ENCODE measurements at regions not wholly inside any gene's neighbourhood (a gene's known extent, or its start where the extent isn't known, plus 50 kb on each side); places are given as distances from the start of the nearest gene placed in this dataset.

DNA sequence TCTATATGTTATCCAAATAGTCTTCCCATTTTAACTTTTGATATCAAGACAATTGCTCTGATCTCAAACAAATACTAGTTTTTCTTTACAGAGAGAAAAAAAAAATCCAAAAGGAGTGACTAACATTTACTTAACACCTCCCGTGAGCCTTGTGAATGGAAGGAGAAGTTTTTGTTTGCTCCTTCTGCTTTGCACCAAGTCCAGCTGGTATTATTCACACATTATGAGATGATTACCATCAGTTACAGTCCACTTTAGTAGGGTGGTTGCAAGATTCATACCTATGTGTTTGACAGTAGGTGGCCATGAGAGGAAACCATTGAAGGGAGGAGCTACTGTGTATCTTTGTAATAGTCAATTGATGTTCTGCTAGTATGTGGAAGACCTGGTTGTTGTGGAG, 443.4 kb upstream of the ZP4 start:
- Histone ChIP-seq H3K36me3 (ENCODE audit: control insufficient read depth in 2 of 2, insufficient read depth in 1 of 2, low read length in 2 of 2) (no peaks in the 10 kb centered on the region), H3K9me3 (ENCODE audit: control insufficient read depth, insufficient read depth, low read depth, low read length) (no peaks in the 10 kb centered on the region), H3K27ac (ENCODE audit: extremely low read depth, low read depth, low read length) (no peak overlapping the region), H3K4me3 (ENCODE audit: low read depth, low read length) (no peak overlapping the region), H3K4me1 (ENCODE audit: control insufficient read depth, insufficient read depth, low read length) (no peaks in the 10 kb centered on the region)
- CTCF ChIA-PET, result interaction anchor here (0.7 kb wide), 1 partner anchor 1762 kb away, joined by 3 read pairs; no protein-coding TSS in a partner anchor
- TF ChIP-seq, protein P1, sequence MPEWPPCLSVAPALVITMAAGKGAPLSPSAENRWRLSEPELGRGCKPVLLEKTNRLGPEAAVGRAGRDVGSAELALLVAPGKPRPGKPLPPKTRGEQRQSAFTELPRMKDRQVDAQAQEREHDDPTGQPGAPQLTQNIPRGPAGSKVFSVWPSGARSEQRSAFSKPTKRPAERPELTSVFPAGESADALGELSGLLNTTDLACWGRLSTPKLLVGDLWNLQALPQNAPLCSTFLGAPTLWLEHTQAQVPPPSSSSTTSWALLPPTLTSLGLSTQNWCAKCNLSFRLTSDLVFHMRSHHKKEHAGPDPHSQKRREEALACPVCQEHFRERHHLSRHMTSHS (tag by site-specific recombination; IDR thresholded peaks at IDR 0.05), result no peak
- TF ChIP-seq ZNF621 (tag by site-specific recombination; IDR thresholded peaks at IDR 0.05) (no peak), ZNF654 (tag by site-specific recombination; IDR thresholded peaks at IDR 0.05; ENCODE audit: low read depth) (no peak), ZNF660 (tag by site-specific recombination; IDR thresholded peaks at IDR 0.05) (no peak), ZNF529 (tag by site-specific recombination; IDR thresholded peaks at IDR 0.05; ENCODE audit: insufficient replicate concordance) (no peak), ZNF140 (tag by site-specific recombination; IDR thresholded peaks at IDR 0.05) (no peak), ZNF184 (tag by site-specific recombination; IDR thresholded peaks at IDR 0.05) (no peak)
- TF ChIP-seq, protein P2, sequence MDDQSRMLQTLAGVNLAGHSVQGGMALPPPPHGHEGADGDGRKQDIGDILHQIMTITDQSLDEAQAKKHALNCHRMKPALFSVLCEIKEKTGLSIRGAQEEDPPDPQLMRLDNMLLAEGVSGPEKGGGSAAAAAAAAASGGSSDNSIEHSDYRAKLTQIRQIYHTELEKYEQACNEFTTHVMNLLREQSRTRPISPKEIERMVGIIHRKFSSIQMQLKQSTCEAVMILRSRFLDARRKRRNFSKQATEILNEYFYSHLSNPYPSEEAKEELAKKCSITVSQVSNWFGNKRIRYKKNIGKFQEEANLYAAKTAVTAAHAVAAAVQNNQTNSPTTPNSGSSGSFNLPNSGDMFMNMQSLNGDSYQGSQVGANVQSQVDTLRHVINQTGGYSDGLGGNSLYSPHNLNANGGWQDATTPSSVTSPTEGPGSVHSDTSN (CRISPR knock-in tag; IDR thresholded peaks at IDR 0.05), result no peak
- TF ChIP-seq, protein P3, sequence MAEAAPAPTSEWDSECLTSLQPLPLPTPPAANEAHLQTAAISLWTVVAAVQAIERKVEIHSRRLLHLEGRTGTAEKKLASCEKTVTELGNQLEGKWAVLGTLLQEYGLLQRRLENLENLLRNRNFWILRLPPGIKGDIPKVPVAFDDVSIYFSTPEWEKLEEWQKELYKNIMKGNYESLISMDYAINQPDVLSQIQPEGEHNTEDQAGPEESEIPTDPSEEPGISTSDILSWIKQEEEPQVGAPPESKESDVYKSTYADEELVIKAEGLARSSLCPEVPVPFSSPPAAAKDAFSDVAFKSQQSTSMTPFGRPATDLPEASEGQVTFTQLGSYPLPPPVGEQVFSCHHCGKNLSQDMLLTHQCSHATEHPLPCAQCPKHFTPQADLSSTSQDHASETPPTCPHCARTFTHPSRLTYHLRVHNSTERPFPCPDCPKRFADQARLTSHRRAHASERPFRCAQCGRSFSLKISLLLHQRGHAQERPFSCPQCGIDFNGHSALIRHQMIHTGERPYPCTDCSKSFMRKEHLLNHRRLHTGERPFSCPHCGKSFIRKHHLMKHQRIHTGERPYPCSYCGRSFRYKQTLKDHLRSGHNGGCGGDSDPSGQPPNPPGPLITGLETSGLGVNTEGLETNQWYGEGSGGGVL (tag by site-specific recombination; IDR thresholded peaks at IDR 0.05), result no peak
- POLR2A ChIA-PET, result no interaction called here

DNA sequence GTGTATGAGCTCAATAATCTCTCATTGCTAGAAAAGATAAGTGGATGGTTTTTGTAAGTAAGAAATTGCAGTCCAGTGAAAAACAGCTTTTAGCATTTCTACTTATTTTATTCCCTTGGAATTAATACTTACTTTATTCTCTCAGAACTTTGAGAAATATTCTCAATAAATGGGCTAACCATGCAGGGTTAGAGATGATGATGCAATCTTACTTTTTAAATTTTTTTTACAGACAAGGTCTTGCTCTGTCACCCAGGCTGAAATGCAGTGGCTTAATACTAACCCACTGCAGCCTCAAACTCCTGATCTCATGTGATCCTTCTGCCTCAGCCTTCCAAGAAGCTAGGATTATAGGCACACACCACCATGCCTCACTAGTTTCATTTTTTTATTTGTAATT, 440.8 kb upstream of the ZP4 start:
- no peaks in the 10 kb centered on the region for H3K4me1 ChIP-seq (ENCODE audit: control insufficient read depth, insufficient read depth, low read length)
- ChIA-PET CTCF (no interaction called here), POLR2A (no interaction called here)
- H3K4me3 ChIP-seq (ENCODE audit: low read depth, low read length), result no peak overlapping the region
- H3K9me3 ChIP-seq (ENCODE audit: control insufficient read depth, insufficient read depth, low read depth, low read length), result no peaks in the 10 kb centered on the region
- no peaks in the 10 kb centered on the region for H3K36me3 ChIP-seq (ENCODE audit: control insufficient read depth in 2 of 2, insufficient read depth in 1 of 2, low read length in 2 of 2)
- H3K27ac ChIP-seq (ENCODE audit: extremely low read depth, low read depth, low read length), result no peak overlapping the region
- TF ChIP-seq ZBTB1 (tag by site-specific recombination; IDR thresholded peaks at IDR 0.05), result no peak
- TF ChIP-seq ZNF501 (tag by site-specific recombination; IDR thresholded peaks at IDR 0.05), result no peak
- TF ChIP-seq ZNF658 (tag by site-specific recombination; IDR thresholded peaks at IDR 0.05), result no peak
- no peak for TF ChIP-seq ZFP41 (tag by site-specific recombination; IDR thresholded peaks at IDR 0.05; ENCODE audit: borderline replicate concordance)
- no peak for TF ChIP-seq ZNF626 (tag by site-specific recombination; IDR thresholded peaks at IDR 0.05)
- TF ChIP-seq, protein P4, sequence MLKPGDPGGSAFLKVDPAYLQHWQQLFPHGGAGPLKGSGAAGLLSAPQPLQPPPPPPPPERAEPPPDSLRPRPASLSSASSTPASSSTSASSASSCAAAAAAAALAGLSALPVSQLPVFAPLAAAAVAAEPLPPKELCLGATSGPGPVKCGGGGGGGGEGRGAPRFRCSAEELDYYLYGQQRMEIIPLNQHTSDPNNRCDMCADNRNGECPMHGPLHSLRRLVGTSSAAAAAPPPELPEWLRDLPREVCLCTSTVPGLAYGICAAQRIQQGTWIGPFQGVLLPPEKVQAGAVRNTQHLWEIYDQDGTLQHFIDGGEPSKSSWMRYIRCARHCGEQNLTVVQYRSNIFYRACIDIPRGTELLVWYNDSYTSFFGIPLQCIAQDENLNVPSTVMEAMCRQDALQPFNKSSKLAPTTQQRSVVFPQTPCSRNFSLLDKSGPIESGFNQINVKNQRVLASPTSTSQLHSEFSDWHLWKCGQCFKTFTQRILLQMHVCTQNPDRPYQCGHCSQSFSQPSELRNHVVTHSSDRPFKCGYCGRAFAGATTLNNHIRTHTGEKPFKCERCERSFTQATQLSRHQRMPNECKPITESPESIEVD (tag by site-specific recombination; IDR thresholded peaks at IDR 0.05), result no peak
- TF ChIP-seq ZNF843 (tag by site-specific recombination; IDR thresholded peaks at IDR 0.05), result no peak
- no peak for TF ChIP-seq ZNF324 (tag by site-specific recombination; IDR thresholded peaks at IDR 0.05)
- TF ChIP-seq BCL11A (tag by site-specific recombination; IDR thresholded peaks at IDR 0.05; ENCODE audit: low read depth), result no peak
- no peak for TF ChIP-seq ZNF670 (tag by site-specific recombination; IDR thresholded peaks at IDR 0.05; ENCODE audit: low read depth)
- TF ChIP-seq, protein P5, sequence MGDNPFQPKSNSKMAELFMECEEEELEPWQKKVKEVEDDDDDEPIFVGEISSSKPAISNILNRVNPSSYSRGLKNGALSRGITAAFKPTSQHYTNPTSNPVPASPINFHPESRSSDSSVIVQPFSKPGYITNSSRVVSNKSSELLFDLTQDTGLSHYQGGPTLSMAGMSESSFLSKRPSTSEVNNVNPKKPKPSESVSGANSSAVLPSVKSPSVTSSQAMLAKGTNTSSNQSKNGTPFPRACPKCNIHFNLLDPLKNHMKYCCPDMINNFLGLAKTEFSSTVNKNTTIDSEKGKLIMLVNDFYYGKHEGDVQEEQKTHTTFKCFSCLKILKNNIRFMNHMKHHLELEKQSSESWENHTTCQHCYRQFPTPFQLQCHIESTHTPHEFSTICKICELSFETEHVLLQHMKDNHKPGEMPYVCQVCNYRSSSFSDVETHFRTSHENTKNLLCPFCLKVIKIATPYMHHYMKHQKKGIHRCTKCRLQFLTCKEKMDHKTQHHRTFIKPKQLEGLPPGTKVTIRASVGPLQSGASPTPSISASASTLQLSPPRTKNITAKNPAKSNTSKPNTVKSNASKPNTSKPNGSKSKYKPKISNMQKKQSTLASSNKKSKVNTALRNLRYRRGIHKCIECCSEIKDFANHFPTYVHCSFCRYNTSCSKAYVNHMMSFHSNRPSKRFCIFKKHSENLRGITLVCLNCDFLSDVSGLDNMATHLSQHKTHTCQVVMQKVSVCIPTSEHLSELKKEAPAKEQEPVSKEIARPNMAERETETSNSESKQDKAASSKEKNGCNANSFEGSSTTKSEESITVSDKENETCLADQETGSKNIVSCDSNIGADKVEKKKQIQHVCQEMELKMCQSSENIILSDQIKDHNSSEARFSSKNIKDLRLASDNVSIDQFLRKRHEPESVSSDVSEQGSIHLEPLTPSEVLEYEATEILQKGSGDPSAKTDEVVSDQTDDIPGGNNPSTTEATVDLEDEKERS (tag by site-specific recombination; IDR thresholded peaks at IDR 0.05), result no peak
- TF ChIP-seq ZNF473 (tag by site-specific recombination; IDR thresholded peaks at IDR 0.05), result no peak
- no peak for TF ChIP-seq ZNF785 (tag by site-specific recombination; IDR thresholded peaks at IDR 0.05)
- TF ChIP-seq, protein P6, sequence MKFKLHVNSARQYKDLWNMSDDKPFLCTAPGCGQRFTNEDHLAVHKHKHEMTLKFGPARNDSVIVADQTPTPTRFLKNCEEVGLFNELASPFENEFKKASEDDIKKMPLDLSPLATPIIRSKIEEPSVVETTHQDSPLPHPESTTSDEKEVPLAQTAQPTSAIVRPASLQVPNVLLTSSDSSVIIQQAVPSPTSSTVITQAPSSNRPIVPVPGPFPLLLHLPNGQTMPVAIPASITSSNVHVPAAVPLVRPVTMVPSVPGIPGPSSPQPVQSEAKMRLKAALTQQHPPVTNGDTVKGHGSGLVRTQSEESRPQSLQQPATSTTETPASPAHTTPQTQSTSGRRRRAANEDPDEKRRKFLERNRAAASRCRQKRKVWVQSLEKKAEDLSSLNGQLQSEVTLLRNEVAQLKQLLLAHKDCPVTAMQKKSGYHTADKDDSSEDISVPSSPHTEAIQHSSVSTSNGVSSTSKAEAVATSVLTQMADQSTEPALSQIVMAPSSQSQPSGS (tag by site-specific recombination; IDR thresholded peaks at IDR 0.05; ENCODE audit: low read depth), result no peak
- no peak for TF ChIP-seq ZIC2 (tag by site-specific recombination; IDR thresholded peaks at IDR 0.05)
- no peak for TF ChIP-seq ZXDB (tag by site-specific recombination; IDR thresholded peaks at IDR 0.05)
- no peak for TF ChIP-seq FEZF1 (tag by site-specific recombination; IDR thresholded peaks at IDR 0.05)
- no peak for TF ChIP-seq ZNF768 (tag by site-specific recombination; IDR thresholded peaks at IDR 0.05)
- TF ChIP-seq SP7 (tag by site-specific recombination; IDR thresholded peaks at IDR 0.05), result no peak
